Liver (tissue), 8 donors: ENCODE measurements at regions not wholly inside any gene's neighbourhood (a gene's known extent, or its start where the extent isn't known, plus 50 kb on each side); places are given as distances from the start of the nearest gene placed in this dataset.

Source experiments
- DNase-seq: peaks from one replicate; pipeline ENCODE4 v3.0.0-alpha.2; 2017; ENCODE audit warnings: low spot score
- H3K27ac ChIP-seq, 2 donors: one replicate each; pipeline ENCODE4 v1.7.0; 2013; ENCODE audit warnings: inconsistent platforms in 2 of 2, low read length in 2 of 2, control low read depth in 1 of 2, low read depth in 1 of 2, mild to moderate bottlenecking in 1 of 2
- H3K27me3 ChIP-seq, 4 donors: one replicate each; pipeline versions ENCODE4 v1.6.1 to v1.7.0; 2013; ENCODE audit warnings: low read length in 3 of 4, inconsistent platforms in 1 of 4, mild to moderate bottlenecking in 1 of 4, moderate library complexity in 1 of 4; ENCODE audit not compliant: control insufficient read depth in 4 of 4, insufficient read depth in 4 of 4
- H3K36me3 ChIP-seq, 4 donors: one replicate each; pipeline versions ENCODE4 v1.6.1 to v1.7.0; 2013; ENCODE audit warnings: low read length in 3 of 4, mild to moderate bottlenecking in 3 of 4, low read depth in 1 of 4, moderate library complexity in 1 of 4; ENCODE audit not compliant: control insufficient read depth in 4 of 4, insufficient read depth in 3 of 4
- H3K4me1 ChIP-seq, 4 donors: one replicate each; pipeline versions ENCODE4 v1.6.1 to v1.7.0; 2013; ENCODE audit warnings: low read length in 3 of 4, mild to moderate bottlenecking in 3 of 4, moderate library complexity in 1 of 4; ENCODE audit not compliant: control insufficient read depth in 4 of 4, insufficient read depth in 4 of 4
- H3K4me3 ChIP-seq, 3 donors: one replicate each; pipeline versions ENCODE4 v1.6.1 to v1.7.0; 2013; ENCODE audit warnings: low read length in 3 of 3, control low read depth in 1 of 3, low read depth in 1 of 3, mild to moderate bottlenecking in 1 of 3
- H3K9ac ChIP-seq, 2 donors: one replicate each; pipeline ENCODE4 v1.7.0; 2013; ENCODE audit warnings: low read length in 2 of 2, mild to moderate bottlenecking in 2 of 2, moderate library complexity in 2 of 2, control low read depth in 1 of 2, low read depth in 1 of 2
- H3K9me3 ChIP-seq, 4 donors: one replicate each; pipeline versions ENCODE4 v1.6.1 to v1.7.0; 2013; ENCODE audit warnings: low read length in 3 of 4; ENCODE audit not compliant: control insufficient read depth in 4 of 4
- EGR1 ChIP-seq, 2 donors: IDR thresholded peaks; 2 replicates each; pipeline ENCODE4 v1.6.1; 2016 to 2018; ENCODE audit warnings: antibody characterized with exemption in 2 of 2, low read depth in 2 of 2
- FOXA2 ChIP-seq: IDR thresholded peaks from 2 replicates; pipeline ENCODE4 v1.6.1; 2016; ENCODE audit warnings: antibody characterized with exemption
- GABPA ChIP-seq, 2 donors: IDR thresholded peaks in 1 of 2; conservative IDR thresholded peaks in 1 of 2; 2 replicates each; pipeline ENCODE4 v1.6.1; 2016; ENCODE audit warnings: antibody characterized with exemption in 2 of 2, mild to moderate bottlenecking in 1 of 2, moderate library complexity in 1 of 2
- HNF4A ChIP-seq, 2 donors: conservative IDR thresholded peaks; 2 replicates each; pipeline ENCODE4 v1.6.1; 2016; ENCODE audit warnings: antibody characterized with exemption in 2 of 2, mild to moderate bottlenecking in 2 of 2
- HNF4G ChIP-seq: IDR thresholded peaks from 2 replicates; pipeline ENCODE4 v1.6.1; 2016; ENCODE audit warnings: antibody characterized with exemption
- JUND ChIP-seq, 2 donors: IDR thresholded peaks; 2 replicates each; pipeline ENCODE4 v1.6.1; 2016; ENCODE audit warnings: antibody characterized with exemption in 2 of 2
- NR2F2 ChIP-seq: IDR thresholded peaks from 2 replicates; pipeline ENCODE4 v1.6.1; 2016; ENCODE audit warnings: antibody characterized with exemption
- RAD21 ChIP-seq, 2 donors: IDR thresholded peaks; 2 replicates each; pipeline ENCODE4 v1.6.1; 2016; ENCODE audit warnings: antibody characterized with exemption in 2 of 2, mild to moderate bottlenecking in 2 of 2
- RXRA ChIP-seq, 2 donors: IDR thresholded peaks; 2 replicates each; pipeline ENCODE4 v1.6.1; 2017 to 2018; ENCODE audit warnings: antibody characterized with exemption in 2 of 2, mild to moderate bottlenecking in 1 of 2
- SP1 ChIP-seq: IDR thresholded peaks from 2 replicates; pipeline ENCODE4 v1.6.1; 2018; ENCODE audit warnings: antibody characterized with exemption, mild to moderate bottlenecking
- TAF1 ChIP-seq: conservative IDR thresholded peaks from 2 replicates; pipeline ENCODE4 v1.6.1; 2016; ENCODE audit warnings: antibody characterized with exemption, mild to moderate bottlenecking
- YY1 ChIP-seq: IDR thresholded peaks from 2 replicates; pipeline ENCODE4 v1.6.1; 2016; ENCODE audit warnings: antibody characterized with exemption, mild to moderate bottlenecking
- ZBTB33 ChIP-seq: IDR thresholded peaks from 2 replicates; pipeline ENCODE4 v1.6.1; 2016; ENCODE audit warnings: antibody characterized with exemption
- WGBS: extraction: QIAGEN DNeasy Blood & Tissue Kit; methylation state at CpG from one replicate; pipeline ENCODE4 v1.1.7; 2013; 5-methylcytosine and 5-hydroxymethylcytosine counted together
- TF ChIP-seq, protein P1 (sequence below): IDR thresholded peaks from 2 replicates; pipeline ENCODE4 v1.6.1; 2016; ENCODE audit warnings: antibody characterized with exemption, mild to moderate bottlenecking
- TF ChIP-seq, protein P2 (sequence below): IDR thresholded peaks from 2 replicates; pipeline ENCODE4 v1.6.1; 2016; ENCODE audit warnings: antibody characterized with exemption
- TF ChIP-seq, protein P3 (sequence below): IDR thresholded peaks from 2 replicates; pipeline ENCODE4 v1.6.1; 2016; ENCODE audit warnings: antibody characterized with exemption
- TF ChIP-seq, protein P4 (sequence below): fragments of 150-350 bp; IDR thresholded peaks from 2 replicates; pipeline ENCODE4 v1.5.1; 2017; ENCODE audit warnings: improper control_type of control experiment, low read depth, low read length; ENCODE audit not compliant: missing input control
- donor health status: healthy.
- donor health status: healthy.
- donor health status: healthy.
- donor health status: healthy.
- donor health status: healthy.

DNA sequence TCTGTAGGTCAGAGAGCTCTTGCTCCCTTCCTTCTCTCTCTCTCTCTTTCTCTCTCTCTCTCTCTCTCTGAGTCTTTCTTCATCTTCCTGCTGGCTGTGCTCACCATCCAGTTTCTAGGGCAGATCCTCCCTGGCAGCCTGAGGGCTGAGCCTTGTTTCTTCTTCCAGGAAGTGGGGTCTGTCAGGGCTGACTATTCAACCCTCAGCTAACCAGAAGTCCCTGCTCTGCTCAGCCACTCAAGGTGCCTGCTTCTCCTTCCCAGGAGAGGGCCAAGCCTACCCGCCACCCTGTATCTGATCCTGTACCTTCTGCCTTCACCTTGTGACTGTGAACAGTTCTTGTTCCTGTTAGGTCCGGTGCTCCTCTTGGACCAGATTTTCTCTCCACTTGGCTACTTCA lies 107.6 kb upstream of the ETV3 start:
- H3K4me1 ChIP-seq, result peaks cover 0 to 4% (median 2%) of the 10 kb centered on the region in 4 donors
- no peak for DNase-seq
- H3K9me3 ChIP-seq, result no peaks in the 10 kb centered on the region
- no peak overlapping the region for H3K9ac ChIP-seq
- no peaks in the 10 kb centered on the region for H3K27me3 ChIP-seq
- H3K27ac ChIP-seq, result no peak overlapping the region
- H3K4me3 ChIP-seq, result no peak overlapping the region
- 96% methylated on average over 2 of the region's 2 CpGs for WGBS
- H3K36me3 ChIP-seq, result no peaks in the 10 kb centered on the region
- TF ChIP-seq YY1 (no peak), EGR1 (IDR thresholded peaks at IDR 0.05; ENCODE audit: low read depth in 2 of 2) (no peak), HNF4A (conservative IDR thresholded peaks at IDR 0.05) (no peak), NR2F2 (no peak), JUND (IDR thresholded peaks at IDR 0.05) (no peak), RXRA (IDR thresholded peaks at IDR 0.05) (no peak), TAF1 (no peak), GABPA (IDR thresholded peaks at IDR 0.05 in 1 of 2, conservative IDR thresholded peaks at IDR 0.05 in 1 of 2) (no peak), ZBTB33 (no peak), RAD21 (IDR thresholded peaks at IDR 0.05) (no peak), FOXA2 (no peak)
- TF ChIP-seq, protein P1, sequence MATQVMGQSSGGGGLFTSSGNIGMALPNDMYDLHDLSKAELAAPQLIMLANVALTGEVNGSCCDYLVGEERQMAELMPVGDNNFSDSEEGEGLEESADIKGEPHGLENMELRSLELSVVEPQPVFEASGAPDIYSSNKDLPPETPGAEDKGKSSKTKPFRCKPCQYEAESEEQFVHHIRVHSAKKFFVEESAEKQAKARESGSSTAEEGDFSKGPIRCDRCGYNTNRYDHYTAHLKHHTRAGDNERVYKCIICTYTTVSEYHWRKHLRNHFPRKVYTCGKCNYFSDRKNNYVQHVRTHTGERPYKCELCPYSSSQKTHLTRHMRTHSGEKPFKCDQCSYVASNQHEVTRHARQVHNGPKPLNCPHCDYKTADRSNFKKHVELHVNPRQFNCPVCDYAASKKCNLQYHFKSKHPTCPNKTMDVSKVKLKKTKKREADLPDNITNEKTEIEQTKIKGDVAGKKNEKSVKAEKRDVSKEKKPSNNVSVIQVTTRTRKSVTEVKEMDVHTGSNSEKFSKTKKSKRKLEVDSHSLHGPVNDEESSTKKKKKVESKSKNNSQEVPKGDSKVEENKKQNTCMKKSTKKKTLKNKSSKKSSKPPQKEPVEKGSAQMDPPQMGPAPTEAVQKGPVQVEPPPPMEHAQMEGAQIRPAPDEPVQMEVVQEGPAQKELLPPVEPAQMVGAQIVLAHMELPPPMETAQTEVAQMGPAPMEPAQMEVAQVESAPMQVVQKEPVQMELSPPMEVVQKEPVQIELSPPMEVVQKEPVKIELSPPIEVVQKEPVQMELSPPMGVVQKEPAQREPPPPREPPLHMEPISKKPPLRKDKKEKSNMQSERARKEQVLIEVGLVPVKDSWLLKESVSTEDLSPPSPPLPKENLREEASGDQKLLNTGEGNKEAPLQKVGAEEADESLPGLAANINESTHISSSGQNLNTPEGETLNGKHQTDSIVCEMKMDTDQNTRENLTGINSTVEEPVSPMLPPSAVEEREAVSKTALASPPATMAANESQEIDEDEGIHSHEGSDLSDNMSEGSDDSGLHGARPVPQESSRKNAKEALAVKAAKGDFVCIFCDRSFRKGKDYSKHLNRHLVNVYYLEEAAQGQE, result no peak
- TF ChIP-seq, protein P2, sequence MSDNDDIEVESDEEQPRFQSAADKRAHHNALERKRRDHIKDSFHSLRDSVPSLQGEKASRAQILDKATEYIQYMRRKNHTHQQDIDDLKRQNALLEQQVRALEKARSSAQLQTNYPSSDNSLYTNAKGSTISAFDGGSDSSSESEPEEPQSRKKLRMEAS, result no peak
- TF ChIP-seq, protein P3, sequence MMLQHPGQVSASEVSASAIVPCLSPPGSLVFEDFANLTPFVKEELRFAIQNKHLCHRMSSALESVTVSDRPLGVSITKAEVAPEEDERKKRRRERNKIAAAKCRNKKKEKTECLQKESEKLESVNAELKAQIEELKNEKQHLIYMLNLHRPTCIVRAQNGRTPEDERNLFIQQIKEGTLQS, result no peak
- TF ChIP-seq, protein P4, sequence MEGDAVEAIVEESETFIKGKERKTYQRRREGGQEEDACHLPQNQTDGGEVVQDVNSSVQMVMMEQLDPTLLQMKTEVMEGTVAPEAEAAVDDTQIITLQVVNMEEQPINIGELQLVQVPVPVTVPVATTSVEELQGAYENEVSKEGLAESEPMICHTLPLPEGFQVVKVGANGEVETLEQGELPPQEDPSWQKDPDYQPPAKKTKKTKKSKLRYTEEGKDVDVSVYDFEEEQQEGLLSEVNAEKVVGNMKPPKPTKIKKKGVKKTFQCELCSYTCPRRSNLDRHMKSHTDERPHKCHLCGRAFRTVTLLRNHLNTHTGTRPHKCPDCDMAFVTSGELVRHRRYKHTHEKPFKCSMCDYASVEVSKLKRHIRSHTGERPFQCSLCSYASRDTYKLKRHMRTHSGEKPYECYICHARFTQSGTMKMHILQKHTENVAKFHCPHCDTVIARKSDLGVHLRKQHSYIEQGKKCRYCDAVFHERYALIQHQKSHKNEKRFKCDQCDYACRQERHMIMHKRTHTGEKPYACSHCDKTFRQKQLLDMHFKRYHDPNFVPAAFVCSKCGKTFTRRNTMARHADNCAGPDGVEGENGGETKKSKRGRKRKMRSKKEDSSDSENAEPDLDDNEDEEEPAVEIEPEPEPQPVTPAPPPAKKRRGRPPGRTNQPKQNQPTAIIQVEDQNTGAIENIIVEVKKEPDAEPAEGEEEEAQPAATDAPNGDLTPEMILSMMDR, result no peak

GRCh38 chr1:157241185-157241538 lies 103.0 kb upstream of the ETV3 start:
- 74% methylated on average over 2 of the region's 2 CpGs for WGBS
- no peaks in the 10 kb centered on the region for H3K27me3 ChIP-seq
- H3K36me3 ChIP-seq, result no peaks in the 10 kb centered on the region
- H3K4me3 ChIP-seq, result no peak overlapping the region
- H3K9ac ChIP-seq, result peak overlapping the region in 1 of 2 donors; percentile 69
- peaks cover 4 to 15% (median 7%) of the 10 kb centered on the region in 4 donors for H3K4me1 ChIP-seq
- no peak for DNase-seq
- no peaks in the 10 kb centered on the region for H3K9me3 ChIP-seq
- H3K27ac ChIP-seq, result peak overlapping the region in 1 of 2 donors; percentile 57
- TF ChIP-seq, protein P2, result no peak
- TF ChIP-seq TAF1 (no peak), RAD21 (IDR thresholded peaks at IDR 0.05) (no peak), SP1 (no peak), GABPA (IDR thresholded peaks at IDR 0.05 in 1 of 2, conservative IDR thresholded peaks at IDR 0.05 in 1 of 2) (no peak), HNF4A (conservative IDR thresholded peaks at IDR 0.05) (no peak), EGR1 (IDR thresholded peaks at IDR 0.05; ENCODE audit: low read depth in 2 of 2) (no peak), NR2F2 (no peak), HNF4G (no peak)
- TF ChIP-seq, protein P3, result no peak
- TF ChIP-seq, protein P1, result no peak
- TF ChIP-seq, protein P4, result no peak
